ENCODE measurements at regions not wholly inside any gene's neighbourhood (a gene's known extent, or its start where the extent isn't known, plus 50 kb on each side); places are given as distances from the start of the nearest gene placed in this dataset.

DNA sequence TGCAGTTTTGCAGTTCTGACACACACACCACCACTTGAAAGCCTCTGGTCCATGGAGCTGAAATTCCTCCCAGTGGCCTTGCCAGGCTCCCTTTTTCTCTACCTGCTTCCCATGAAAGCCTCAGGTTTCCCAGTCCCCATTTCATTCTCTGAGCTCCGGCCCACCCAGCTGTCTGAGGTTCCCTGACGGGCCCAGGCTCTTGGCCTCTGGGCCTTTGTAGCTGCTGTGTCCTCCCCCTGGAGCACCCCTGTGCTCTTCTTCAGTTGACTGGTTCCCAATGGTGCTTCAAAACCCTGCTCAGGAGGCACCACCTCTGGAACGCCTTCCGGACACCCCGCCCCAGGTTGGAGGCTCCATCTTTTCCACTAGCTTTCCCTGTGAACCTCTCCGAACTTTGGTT lies 155.9 kb upstream of the SHB start:
- DNase-seq = no peak

DNA sequence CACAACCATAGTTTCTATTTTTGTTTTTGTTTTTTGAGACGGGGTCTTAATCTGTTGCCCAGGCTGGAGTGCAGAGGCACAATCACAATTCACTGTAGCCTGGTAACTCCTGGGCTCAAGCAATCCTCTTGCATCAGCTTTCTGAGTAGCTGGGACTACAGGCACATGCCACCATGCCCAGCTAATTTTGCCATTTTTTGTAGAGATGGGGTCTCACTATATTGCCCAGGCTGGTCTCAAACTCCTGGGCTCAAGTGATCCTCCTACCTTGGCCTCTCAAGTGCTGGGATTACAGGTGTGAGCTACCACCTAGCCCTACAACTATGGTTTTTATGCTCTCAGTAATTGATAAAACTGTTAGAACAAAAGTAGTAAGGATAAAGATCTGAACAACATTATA lies 147.5 kb upstream of the SHB start:
- DNase-seq = no peak

DNA sequence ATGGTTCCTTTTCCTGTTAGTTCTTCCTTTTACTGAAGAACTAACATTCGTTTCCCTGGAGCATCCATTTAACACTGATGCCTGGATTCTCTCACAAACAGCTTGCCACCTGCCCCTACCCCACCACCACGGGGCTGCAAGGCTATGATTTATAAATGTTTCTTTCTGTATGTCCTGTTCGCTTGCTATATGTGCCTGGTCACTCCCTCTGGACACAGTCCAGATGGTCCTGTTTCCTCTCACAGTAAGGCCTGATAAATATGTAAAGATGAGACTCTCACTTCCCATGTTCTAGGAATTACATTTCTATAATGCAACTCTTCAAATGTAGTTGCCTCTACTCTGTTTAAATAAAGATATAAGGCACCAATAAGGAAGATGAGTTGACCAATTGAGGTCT lies 146.4 kb upstream of the SHB start:
- no peak for DNase-seq

DNA sequence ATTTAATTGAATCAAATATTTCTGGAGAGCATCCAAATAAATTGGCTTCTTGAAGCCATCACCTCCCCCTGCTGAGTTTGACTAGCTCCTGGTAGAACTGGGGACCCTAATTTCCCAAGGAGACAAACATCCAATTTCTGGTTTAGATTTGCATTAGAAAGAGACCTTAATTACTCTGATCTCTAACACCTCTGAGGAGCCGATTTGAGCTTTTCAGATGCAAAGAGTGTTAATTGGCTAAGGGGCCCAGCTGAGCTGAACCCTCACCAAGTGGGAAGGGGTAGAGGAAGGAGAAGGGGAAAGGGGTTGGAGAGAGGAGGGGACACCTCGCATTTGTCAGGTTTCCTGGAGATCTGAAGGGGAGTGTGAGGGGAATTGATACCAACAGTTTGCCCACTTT lies 145.4 kb upstream of the SHB start:
- no peak for DNase-seq

DNA sequence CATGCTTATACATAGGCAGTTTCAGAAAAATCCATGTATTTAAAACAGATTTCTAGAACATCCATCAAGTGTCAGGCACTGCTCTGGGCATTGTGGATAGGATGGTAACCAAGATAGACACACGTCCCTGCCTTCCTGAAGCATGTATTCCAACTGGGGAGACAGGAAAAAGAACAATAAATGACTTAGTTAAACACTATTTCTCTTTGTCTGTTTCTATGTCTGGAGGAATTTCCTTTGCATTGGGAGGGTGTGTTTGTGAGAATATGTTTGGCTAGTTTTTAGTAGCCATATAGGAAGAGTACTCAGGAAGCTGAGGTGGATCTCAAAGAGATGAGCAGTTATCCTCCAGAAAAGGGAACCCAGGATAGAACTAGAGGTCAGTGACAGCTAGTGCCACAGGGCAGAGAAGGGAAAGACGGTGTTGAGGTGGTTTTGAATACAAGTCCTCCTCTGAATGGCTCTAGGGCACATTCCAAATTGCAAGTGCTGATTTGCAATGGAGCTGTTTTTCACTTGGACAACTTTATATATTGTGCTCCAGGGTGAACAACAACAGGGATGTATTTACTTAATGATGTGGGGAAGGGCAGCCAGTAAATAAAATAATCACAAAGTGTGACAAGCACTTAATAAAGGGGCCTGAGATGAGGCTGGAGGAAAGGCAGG lies 144.7 kb upstream of the SHB start:
- DNase-seq = no peak

DNA sequence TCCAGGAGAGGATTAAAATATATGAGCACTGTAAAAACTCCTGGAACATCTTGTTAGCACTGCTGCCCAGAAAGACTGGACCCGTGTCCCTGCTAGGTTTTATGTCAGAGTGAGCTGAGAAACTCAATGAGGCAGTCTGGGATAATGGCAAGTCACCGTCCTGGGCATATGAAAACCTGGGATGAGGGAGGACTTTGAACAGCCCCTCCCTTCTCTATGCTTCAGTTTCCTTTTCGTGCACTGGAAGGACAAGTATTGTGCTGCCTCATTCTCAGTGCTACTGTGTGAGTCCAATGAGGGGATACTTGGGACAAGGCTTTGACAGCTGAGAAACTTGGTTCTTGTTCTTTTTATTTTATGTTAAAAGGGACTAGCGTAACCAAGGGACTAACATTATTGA lies 143.0 kb upstream of the SHB start:
- DNase-seq = no peak

DNA sequence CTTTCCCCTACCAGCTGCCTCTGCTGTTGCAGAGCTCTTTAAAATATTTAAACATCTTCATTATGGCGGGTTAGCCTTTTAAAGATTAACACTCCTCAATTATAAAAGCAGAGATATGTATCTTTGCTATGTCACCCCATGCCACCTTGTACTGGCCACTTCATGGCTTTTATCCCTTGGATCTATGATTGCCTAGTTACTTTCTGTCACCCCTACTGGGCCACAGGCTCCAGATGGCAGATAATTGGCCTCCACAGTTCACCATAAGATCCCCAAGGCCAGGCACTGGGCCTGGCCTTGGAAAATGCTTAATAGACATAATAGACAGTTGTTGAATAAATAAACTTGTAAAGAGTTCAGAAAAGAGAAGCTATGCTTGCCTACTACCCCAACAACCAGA lies 142.0 kb upstream of the SHB start:
- no peak for DNase-seq

DNA sequence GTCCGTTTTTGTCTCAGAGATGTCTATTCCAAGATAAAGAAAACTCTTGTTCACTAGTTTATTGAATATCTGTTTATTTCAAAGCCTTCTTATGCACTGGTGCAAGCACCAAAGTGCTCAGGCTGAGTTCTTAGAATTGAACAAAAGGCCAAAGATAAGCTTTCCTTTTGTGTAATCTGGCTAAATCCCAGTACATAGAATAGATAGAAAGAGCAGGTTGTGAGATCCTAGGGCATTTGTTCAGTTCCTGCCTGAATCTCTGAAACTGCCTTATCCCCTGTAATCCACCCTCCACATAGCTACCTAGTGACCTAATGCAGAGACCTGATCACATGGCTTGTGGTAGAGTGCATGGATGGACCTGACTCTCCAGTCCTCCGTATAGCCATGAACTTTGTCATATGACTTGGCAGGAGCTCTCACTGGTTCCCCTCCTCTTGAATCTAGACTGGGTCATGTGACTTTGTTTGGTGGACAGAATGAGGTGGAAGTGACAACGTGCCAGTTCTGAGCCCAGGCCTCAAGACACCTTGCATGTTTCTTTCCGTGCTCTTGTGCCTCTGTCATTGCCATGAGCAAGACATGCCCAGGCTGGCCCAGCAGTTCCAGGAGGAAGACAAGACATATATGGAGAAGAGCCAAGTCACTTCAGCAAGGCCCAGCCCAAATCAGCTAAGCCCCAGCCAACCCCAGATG lies 139.3 kb upstream of the SHB start:
- no peak for DNase-seq

DNA sequence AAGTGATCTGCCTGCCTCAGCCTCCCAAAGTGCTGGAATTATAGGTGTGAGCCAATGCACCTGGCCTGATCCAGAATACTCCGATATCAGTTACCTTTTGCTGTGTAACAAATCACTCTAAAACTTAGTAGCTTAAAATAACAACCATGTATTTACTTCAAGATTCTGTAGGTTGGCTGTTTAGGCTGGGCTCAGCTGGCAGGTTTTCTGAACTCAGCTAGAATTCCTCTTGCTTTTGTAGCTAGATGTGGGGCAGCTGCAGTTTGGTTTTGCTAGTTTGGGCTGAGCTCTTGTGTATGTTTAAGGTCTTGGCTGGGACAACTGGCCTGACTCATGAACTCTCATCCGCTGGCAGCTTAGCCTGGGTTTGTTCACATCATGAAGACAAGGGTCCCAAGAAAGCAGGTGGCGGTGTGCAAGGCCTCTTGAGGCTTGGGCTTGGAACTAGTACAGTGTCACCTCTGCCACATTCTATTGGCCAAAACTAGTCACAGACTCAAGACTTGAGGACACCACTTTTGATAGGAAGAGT lies 138.3 kb upstream of the SHB start:
- DNase-seq = no peak

DNA sequence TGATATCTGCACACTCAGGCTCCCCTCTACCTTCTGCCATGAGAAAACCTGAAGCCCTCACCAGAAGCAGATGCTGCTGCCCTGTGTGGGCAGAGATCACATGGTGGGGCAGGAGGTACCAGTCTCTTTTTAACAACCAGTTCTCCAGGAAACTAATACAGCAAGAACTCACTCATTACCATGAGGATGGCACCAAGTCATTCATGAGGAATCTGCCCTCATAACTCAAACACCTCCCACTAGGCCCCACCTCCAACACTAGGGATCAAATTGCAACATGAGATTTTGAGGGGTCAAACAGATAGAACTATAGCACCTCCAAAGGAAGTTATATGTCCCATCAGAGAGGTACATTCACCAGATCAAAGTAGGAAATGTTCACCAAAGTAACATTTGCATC lies 136.3 kb upstream of the SHB start:
- DNase-seq = no peak

DNA sequence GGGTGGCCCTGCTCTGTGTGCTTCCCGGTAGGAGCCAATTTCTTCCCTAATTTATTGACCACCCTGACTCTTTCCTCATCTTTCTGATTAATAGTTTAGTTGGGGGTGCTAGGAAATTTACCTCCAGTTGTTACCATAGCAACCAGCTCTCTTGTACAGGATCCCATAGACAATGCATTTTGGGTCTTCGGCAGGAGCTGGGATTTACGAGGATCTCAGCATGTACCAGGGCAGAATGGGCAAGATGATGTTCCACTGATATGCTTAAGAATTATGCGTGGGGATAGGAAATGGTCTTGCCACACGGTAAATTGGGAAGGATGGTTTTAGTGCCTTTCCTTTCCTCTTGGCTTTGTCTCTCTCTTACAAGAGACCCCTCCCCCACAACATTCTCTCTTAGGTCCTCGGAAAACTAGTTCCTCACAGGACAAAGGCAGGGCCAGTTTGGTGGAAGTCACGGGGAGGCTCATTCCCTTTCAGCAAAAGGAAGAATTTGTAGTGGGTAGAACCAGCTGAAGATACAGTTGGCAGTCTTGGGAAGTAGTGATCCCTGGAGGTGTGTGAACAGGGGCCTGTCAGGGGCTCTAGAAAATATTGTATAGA lies 133.4 kb upstream of the SHB start:
- no peak for DNase-seq

DNA sequence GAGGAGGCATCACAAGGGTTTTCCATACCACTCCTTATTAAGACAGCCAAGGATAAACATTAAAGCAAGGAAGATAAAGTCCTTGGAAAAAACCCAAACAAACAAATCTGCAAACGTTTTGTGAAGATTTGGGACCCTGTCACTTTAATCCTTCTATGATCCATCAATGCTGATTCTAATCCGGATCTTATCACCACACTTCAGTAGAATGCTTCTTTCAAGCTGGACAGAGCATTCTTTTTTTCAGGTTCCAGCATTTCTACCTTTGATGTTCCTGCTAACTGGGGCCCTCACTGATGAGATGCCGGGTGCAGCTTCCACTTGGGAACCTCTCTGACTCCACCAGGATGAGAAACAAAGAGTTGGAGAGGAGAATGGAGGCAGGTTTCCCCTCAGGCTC lies 132.8 kb upstream of the SHB start:
- DNase-seq = no peak

DNA sequence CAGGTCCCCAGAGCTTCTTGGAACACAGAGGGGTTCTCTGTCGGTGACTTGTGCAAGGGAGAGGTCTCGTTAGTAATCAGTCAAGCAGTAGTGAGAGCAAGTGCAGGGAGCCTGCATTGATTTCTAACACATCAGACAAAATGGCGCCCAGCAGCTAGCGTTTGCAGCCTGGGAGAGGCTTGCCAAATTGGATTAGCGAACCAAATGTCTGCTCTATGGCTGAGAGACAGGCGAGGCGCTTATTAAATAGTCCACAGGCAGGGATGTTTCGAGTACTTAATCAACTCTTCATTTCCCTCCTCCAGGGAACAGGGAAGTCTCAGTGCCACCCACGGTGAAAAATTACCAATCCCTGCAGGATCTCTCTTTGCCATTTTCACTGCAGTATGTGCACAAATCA lies 131.4 kb upstream of the SHB start:
- DNase-seq = no peak

DNA sequence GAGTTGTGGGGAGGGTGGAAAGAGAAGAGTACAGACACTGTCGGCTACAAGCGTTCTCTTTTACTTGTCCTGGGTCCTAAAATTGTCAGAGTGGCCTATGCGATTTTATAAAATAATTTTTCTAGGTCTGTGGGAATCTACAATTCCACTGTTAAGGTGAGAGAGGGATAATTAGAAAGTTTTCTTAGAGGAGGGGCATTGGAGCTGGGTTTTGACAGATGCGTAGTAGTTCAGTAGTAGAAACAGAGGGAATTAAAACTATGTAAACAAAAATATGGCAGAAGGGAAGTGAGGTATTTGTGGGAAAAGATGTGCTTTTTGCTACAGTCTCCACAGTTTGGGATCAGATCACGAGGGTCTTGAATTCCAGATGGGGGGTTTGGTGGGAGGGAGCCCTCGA lies 129.1 kb upstream of the SHB start:
- DNase-seq = no peak

DNA sequence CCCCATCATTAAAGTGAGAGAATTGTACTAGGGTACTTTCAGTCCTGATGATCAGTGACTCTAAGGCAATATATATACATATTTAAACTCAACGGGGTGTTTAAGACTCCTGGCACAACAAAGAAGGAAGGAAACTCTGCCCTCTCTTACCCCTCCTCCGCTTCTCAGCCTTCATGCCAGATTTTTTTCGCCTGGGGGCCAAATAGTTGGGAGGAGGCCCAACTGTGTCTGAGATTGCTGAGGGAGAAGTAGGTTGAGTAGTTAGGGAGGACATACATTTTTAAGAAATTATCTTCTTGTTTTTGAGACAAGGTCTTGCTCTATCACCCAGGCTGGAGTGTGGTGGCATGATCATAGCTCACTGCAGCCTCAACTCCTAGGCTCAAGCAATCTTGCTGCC lies 127.7 kb upstream of the SHB start:
- no peak for DNase-seq

DNA sequence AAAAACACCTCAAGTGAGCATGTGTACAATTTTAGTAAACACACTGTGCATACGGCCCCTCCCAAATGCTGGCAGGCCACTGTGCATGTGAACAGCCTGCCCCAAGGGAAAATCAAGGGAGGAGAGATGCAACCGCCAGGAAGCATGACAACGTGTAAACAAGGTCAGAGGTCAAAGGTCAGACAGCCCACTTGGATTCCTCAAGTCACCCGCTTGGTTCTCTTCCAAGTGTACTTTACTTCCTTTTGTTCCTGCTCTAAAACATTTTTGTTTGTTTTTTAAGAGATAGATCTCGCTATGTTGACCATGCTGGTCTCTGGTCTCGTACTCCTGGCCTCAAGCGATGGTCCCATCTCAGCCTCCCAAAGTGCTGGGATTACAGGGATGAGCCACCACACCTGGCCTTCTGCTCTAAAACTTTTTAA lies 126.7 kb upstream of the SHB start:
- no peak for DNase-seq

DNA sequence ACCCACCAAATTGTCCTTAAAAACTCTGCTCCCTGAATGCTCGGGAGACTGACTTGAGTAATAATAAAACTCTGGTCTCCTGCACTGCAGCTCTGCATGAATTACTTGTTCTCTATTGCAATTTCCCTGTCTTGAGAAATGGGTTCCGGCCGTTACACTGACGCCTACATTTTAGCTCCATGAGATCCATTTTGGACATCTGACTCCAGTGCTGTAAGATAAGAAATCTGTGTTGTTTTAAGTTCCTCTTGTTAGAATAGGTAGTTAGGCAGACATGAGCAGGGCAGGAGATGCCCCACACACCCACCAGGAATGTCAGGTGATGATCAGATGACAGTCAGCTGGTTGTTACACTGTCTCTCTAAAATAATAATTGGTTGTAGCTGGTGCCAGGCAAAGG lies 125.8 kb upstream of the SHB start:
- DNase-seq = no peak

DNA sequence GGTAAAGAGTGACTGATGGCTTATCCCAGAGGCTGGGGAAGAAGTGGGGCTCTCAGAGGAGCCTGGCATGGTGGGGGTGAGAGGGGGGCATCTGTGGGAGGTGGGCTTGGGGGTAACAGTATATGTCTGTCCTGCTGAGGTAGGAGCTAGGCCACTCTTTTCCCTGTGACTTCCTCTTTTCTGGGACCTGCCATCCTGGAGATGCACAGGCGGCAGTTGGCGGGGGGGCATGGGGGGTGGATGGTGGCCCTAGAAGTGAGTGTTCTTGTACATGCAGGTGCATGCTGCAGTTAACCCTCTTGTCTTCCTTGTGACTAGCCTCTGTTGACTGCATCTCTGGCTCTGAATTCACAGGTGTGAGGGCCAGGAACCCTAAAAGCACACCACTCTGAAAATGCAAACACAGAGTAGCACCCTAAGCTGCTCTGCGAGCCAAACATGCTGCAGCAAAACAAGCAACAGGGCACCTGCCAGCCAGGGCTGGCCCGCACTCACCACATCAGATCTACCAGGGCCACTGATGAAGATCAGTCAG lies 123.8 kb upstream of the SHB start:
- DNase-seq = no peak

DNA sequence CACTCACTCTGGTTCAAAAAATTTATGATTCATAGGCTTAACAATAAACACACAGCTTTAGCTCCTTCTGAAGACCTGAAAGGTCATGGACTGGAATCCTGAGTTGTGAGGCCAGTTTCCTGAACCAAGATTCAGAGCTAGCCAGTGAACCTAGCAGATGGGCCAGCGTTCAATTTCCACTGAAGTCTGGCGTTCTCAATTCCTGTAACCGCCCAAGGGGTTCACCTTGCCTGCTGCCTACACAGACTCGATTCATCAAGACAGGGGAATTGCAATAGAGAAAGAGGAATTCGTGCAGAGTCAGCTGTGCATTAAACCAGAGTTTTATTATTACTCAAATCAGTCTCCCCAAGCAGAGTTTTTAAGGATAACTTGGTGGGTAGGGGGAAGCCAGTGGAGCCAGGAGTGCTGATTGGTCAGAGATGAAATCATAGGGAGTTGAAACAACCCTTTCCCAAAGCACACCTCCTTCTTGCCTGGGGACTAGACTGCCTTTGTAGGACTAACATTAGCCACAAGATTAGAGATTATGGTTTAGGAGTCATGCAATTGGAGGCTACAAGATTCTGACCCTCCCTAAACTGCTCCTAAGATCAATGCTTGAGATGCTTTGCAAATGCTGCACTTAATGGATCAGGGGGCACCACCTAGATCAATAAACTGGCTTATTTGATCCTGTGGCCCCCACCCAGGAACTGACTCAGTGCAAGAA lies 117.5 kb upstream of the SHB start:
- no peak for DNase-seq

DNA sequence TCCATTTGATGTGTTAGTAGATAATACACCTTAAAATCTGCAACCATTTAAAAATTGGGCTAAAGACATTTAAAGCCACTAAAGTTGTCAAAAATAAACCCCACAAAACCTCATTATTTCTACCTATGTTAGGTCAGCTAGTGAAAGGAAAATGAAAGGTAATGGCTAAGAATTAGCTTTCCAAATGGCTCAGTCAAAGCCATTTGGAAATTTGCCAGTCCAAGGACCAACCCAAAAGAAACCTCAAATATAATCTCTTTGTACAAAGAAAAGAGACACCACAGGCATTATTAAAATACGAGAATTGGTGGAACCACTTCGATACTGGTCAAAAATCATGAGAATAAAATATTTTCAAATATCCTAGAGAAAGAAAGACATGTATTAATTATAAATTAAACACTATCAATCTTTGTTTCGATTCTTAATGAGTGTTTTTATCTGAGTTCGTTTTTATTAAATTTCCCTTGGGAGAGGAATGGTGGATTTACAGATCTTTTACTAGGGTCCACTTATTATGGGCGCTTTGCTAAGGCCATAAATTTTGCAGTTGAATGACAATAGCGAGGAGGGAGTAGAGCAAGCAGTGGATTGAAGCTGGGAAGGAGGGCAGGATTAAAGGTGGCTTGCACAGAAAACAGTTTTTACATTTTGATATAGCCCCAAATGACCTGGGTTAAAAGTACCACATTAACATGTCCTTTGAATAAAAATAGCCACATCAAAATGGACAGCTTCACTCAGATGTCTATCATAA lies 116.8 kb upstream of the SHB start:
- DNase-seq = no peak

DNA sequence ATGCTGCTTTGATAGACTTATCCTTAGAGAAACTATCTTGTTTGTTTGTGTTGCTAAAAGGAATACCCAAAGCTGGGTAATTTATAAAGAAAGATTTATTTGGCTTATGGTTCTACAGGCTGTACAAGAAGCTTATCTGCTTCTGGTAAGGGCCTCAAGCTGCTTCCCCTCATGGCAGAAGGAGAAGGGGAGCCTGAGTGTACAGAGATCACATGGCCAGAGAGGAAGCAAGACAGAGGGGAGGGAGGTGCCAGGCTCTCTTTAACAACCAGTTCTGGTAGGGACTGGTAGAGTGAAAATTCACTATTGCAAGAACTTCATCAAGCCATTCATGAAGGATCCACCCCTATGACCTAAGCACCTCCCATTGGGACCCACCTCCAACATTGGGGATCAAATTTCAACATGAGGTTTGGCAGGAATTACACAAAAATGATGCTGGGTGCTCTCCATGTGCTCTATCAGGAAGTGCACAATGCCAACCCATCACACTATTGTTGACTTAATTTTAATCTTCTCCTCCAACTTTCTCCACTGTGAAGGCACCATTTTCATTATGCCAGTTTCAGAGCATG lies 115.1 kb upstream of the SHB start:
- DNase-seq = no peak

DNA sequence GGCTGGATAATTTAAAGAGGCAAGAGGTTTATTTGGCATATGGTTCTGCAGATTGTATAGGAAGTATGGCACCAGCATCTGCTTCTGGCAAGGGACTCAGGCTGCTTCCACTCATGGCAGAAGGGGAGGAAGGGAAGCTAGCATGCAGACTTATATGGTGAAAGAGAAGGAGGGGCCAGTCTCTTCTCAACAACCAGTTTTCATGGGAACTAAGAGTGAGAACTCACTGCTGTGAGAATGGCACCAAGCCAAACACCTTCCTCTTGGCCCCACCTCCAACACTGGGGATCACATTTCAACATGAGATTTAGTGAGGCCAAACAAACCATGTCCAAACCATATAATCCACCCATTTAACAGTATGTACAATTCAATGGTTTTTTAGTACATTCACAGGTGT lies 113.3 kb upstream of the SHB start:
- DNase-seq = no peak
